ENCODE measurements at regions not wholly inside any gene's neighbourhood (a gene's known extent, or its start where the extent isn't known, plus 50 kb on each side); places are given as distances from the start of the nearest gene placed in this dataset.

GRCh38 chr2:128506534-128506933 lies 187.9 kb upstream of the HS6ST1 start:
- no peak overlapping the region for H3K27ac ChIP-seq
- no peak for DNase-seq
- no peak for TF ChIP-seq CTCF (IDR thresholded peaks at IDR 0.05; ENCODE audit: low read depth, low read length, missing control alignments)
- in situ Hi-C loops (cut with HindIII; ENCODE audit: low pct_ligation_motif_present, low sequenced_read_pairs), result no loop called here
- no peaks in the 10 kb centered on the region for H3K36me3 ChIP-seq (replicated peaks)
- H3K4me3 ChIP-seq (ENCODE audit: low read depth, low read length), result no peak overlapping the region
- no peaks in the 10 kb centered on the region for H3K27me3 ChIP-seq (replicated peaks)

DNA sequence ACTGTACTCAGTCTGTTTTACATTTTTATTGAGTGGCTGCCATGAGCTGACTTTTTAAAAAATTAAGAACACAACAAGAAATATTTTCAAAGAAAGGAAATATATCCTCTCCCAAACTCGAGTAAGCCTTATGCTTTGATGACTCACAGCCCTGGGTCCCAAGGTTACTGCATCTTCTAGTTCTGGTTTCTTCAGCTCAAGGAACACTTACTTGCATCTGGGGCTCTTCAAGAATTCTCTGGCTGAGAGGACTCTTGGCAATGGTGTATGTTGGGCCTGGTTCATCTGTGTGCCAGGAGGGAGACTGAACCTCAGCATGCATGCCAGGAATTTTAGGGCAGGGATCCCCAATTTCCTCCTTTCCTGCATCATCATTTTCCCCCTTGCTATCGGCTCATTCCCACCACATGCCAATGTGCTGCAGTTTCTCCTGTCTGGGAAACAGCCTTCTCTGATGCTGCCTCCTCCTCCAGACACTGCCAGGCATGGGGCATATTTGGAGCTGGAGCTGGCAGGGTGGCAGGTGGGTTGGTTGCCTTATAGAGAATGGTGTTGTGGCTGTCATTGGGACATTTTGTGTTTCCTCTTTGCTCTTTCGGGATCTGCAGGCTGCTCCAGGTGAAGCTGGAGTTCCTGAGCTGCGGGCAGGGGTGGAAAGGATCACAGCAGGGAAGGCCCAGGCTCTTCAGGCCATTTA lies 192.2 kb upstream of the HS6ST1 start:
- no peak for TF ChIP-seq CTCF (IDR thresholded peaks at IDR 0.05; ENCODE audit: low read depth, low read length, missing control alignments)
- H3K27me3 ChIP-seq (replicated peaks), result no peaks in the 10 kb centered on the region
- no peak overlapping the region for H3K4me3 ChIP-seq (ENCODE audit: low read depth, low read length)
- in situ Hi-C loops (cut with HindIII; ENCODE audit: low pct_ligation_motif_present, low sequenced_read_pairs), result no loop called here
- H3K36me3 ChIP-seq (replicated peaks), result no peaks in the 10 kb centered on the region
- DNase-seq, result peak; percentile 24
- no peak overlapping the region for H3K27ac ChIP-seq

GRCh38 chr2:128511731-128512378 lies 193.2 kb upstream of the HS6ST1 start:
- Histone ChIP-seq H3K36me3 (replicated peaks) (no peaks in the 10 kb centered on the region), H3K27me3 (replicated peaks) (no peaks in the 10 kb centered on the region), H3K27ac (no peak overlapping the region), H3K4me3 (ENCODE audit: low read depth, low read length) (no peak overlapping the region)
- no peak for DNase-seq
- TF ChIP-seq CTCF (IDR thresholded peaks at IDR 0.05; ENCODE audit: low read depth, low read length, missing control alignments), result no peak
- in situ Hi-C loops (cut with HindIII; ENCODE audit: low pct_ligation_motif_present, low sequenced_read_pairs), result no loop called here

GRCh38 chr2:128512379-128513115 lies 193.9 kb upstream of the HS6ST1 start:
- no peak for DNase-seq
- TF ChIP-seq CTCF (IDR thresholded peaks at IDR 0.05; ENCODE audit: low read depth, low read length, missing control alignments), result no peak
- H3K27me3 ChIP-seq (replicated peaks), result no peaks in the 10 kb centered on the region
- no peaks in the 10 kb centered on the region for H3K36me3 ChIP-seq (replicated peaks)
- in situ Hi-C loops (cut with HindIII; ENCODE audit: low pct_ligation_motif_present, low sequenced_read_pairs), result no loop called here
- H3K4me3 ChIP-seq (ENCODE audit: low read depth, low read length), result no peak overlapping the region
- no peak overlapping the region for H3K27ac ChIP-seq

DNA sequence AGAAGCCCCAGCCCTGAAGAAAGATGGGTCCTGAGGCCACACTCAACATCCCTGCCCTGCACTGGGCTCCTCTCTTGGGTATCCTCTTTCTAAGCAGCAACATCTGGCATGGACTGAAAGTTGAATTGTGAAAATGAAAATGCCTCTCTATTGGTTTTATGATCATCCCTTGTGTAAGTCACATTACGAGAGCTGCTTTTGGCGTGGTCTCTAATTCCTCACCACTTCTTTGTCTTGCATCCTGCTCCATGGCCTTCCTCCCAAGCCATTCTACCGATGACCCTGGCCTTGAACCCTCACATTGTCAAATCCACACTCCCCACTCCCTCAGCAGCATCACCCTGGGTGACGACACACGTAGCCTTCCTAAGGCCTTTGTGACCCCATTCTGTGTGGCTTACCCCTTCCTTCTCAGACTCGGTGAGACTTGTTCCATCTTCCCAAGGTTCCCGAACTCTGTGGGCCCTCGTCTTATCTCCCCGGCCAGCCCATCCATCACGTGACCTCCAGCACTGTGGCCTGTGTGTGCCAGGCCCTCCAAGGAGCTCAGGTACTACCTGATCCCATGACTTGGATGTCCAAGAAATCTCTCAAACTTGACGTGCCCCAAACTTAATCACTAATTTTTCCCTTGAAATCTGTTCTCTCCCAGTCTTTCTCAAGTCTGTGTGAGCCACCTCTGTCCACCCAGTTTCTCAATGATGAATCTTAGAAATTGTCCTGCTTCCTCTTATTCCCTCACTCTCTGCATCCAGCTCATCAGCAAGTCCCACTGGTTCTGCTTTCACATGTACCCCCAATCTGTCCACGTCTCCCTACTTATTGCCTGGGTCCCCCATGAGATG lies 194.7 kb upstream of the HS6ST1 start:
- Histone ChIP-seq H3K27ac (no peak overlapping the region), H3K27me3 (replicated peaks) (no peaks in the 10 kb centered on the region), H3K4me3 (ENCODE audit: low read depth, low read length) (no peak overlapping the region), H3K36me3 (replicated peaks) (no peaks in the 10 kb centered on the region)
- in situ Hi-C loops (cut with HindIII; ENCODE audit: low pct_ligation_motif_present, low sequenced_read_pairs), result no loop called here
- TF ChIP-seq CTCF (IDR thresholded peaks at IDR 0.05; ENCODE audit: low read depth, low read length, missing control alignments), result no peak
- DNase-seq, result no peak

All from brain microvascular endothelial cell (primary cell).